Smooth muscle cell (in vitro differentiated cells): ENCODE measurements at regions not wholly inside any gene's neighbourhood (a gene's known extent, or its start where the extent isn't known, plus 50 kb on each side); places are given as distances from the start of the nearest gene placed in this dataset.

Experiments
- DNase-seq: peaks from one replicate; lab custom pipeline; 2025; ENCODE audit not compliant: unreplicated experiment; lab: John Stamatoyannopoulos, UW
- H2AFZ ChIP-seq: fragments of 200-600 bp; sonication (generic); 2 replicates; pipeline ENCODE4 v1.6.0; 2016; ENCODE audit warnings: antibody characterized with exemption, low read depth, mild to moderate bottlenecking
- H3F3A ChIP-seq: fragments of 200-600 bp; sonication (generic); 2 replicates; pipeline ENCODE4 v1.6.0; 2017; ENCODE audit warnings: antibody characterized with exemption, low read depth
- H3K27ac ChIP-seq: fragments of 200-600 bp; sonication (generic); 2 replicates; pipeline ENCODE4 v1.5.1; 2016; ENCODE audit warnings: low read depth, mild to moderate bottlenecking
- H3K27me3 ChIP-seq: fragments of 200-600 bp; sonication (generic); 2 replicates; pipeline ENCODE4 v1.6.1; 2016; ENCODE audit warnings: low read depth, mild to moderate bottlenecking
- H3K36me3 ChIP-seq: fragments of 200-600 bp; sonication (generic); 2 replicates; pipeline ENCODE4 v1.5.1; 2016; ENCODE audit warnings: low read depth
- H3K4me1 ChIP-seq: fragments of 200-600 bp; sonication (generic); 2 replicates; pipeline ENCODE4 v1.5.1; 2016; ENCODE audit warnings: low read depth
- H3K4me2 ChIP-seq: fragments of 200-600 bp; sonication (generic); 2 replicates; pipeline ENCODE4 v1.6.0; 2016; ENCODE audit warnings: mild to moderate bottlenecking
- H3K4me3 ChIP-seq: fragments of 200-600 bp; sonication (generic); 2 replicates; pipeline ENCODE4 v1.5.1; 2016; ENCODE audit warnings: mild to moderate bottlenecking
- H3K79me2 ChIP-seq: fragments of 200-600 bp; sonication (generic); 2 replicates; pipeline ENCODE4 v1.6.0; 2016; ENCODE audit warnings: low read depth, mild to moderate bottlenecking
- H3K9ac ChIP-seq: fragments of 200-600 bp; sonication (generic); 2 replicates; pipeline ENCODE4 v1.6.0; 2016; ENCODE audit warnings: low read depth
- H3K9me3 ChIP-seq: fragments of 200-600 bp; sonication (generic); replicated peaks from 2 replicates; pipeline ENCODE4 v1.5.1; 2016; ENCODE audit warnings: low read depth
- H4K20me1 ChIP-seq: fragments of 200-600 bp; sonication (generic); 2 replicates; pipeline ENCODE4 v1.6.0; 2016; ENCODE audit warnings: low read depth
- WGBS: methylation state at CpG from one replicate; pipeline ENCODE4 v1.1.7; 2016; ENCODE audit warnings: low lambda C conversion rate; 5-methylcytosine and 5-hydroxymethylcytosine counted together
- TF ChIP-seq, protein P1 (sequence below): fragments of 200-600 bp; sonication (generic); IDR thresholded peaks from 2 replicates; pipeline ENCODE4 v1.5.1; 2017; ENCODE audit warnings: borderline replicate concordance, mild to moderate bottlenecking, antibody characterized with exemption; ENCODE audit not compliant: insufficient read depth, poor library complexity, severe bottlenecking

DNA sequence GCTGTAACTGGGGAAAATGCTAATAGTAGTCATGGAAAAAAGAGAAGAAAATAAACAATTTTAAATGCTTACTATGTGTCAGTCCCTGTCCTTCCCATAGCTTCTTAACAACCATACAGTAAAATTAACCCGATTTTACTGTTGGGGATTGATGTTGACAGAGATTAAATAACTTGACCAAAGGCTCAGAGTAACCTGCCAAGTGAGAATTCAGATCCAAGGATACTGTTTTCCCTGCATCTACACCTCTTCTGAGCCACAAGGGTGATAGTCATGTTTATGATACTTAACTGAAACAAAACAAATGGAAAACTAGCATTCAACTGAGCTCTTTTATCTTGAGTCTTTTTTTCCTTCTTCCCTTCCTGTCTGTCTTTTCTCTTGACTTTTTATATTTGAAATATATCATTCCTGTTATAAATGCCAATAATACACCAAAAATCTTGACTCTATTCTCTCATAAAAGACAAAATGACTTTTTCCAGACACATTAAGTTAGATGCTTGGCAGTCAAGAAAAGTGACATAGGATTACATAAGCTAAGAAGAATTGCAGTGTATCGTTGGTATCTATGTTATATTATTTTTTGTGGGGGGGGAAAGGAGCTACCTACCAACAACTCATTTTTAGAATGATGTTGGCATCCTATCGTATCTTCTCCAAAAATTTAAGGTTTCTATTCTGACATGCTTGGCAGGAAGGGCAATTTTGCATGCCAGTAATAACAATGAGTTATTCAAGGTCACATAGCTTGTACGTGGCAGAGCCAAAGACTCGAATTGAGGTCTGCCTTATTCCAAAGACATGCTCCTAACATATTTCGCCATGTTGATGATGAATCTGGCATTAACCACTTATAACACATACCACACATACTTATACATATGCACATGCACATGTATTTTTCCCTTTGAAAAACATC lies 306.6 kb upstream of the KCNH8 start:
- Histone ChIP-seq H3K4me1 (no peaks in the 10 kb centered on the region), H3K27ac (no peak overlapping the region), H3F3A (no peaks in the 10 kb centered on the region), H3K27me3 (no peaks in the 10 kb centered on the region), H3K4me3 (no peak overlapping the region), H3K9me3 (no peaks in the 10 kb centered on the region), H2AFZ (no peak overlapping the region), H3K36me3 (no peaks in the 10 kb centered on the region), H3K9ac (no peak overlapping the region), H4K20me1 (no peaks in the 10 kb centered on the region), H3K4me2 (no peak overlapping the region), H3K79me2 (no peaks in the 10 kb centered on the region)
- WGBS = 89% methylated on average over 6 of the region's 6 CpGs
- DNase-seq = no peak
- TF ChIP-seq, protein P1, sequence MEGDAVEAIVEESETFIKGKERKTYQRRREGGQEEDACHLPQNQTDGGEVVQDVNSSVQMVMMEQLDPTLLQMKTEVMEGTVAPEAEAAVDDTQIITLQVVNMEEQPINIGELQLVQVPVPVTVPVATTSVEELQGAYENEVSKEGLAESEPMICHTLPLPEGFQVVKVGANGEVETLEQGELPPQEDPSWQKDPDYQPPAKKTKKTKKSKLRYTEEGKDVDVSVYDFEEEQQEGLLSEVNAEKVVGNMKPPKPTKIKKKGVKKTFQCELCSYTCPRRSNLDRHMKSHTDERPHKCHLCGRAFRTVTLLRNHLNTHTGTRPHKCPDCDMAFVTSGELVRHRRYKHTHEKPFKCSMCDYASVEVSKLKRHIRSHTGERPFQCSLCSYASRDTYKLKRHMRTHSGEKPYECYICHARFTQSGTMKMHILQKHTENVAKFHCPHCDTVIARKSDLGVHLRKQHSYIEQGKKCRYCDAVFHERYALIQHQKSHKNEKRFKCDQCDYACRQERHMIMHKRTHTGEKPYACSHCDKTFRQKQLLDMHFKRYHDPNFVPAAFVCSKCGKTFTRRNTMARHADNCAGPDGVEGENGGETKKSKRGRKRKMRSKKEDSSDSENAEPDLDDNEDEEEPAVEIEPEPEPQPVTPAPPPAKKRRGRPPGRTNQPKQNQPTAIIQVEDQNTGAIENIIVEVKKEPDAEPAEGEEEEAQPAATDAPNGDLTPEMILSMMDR = no peak

DNA sequence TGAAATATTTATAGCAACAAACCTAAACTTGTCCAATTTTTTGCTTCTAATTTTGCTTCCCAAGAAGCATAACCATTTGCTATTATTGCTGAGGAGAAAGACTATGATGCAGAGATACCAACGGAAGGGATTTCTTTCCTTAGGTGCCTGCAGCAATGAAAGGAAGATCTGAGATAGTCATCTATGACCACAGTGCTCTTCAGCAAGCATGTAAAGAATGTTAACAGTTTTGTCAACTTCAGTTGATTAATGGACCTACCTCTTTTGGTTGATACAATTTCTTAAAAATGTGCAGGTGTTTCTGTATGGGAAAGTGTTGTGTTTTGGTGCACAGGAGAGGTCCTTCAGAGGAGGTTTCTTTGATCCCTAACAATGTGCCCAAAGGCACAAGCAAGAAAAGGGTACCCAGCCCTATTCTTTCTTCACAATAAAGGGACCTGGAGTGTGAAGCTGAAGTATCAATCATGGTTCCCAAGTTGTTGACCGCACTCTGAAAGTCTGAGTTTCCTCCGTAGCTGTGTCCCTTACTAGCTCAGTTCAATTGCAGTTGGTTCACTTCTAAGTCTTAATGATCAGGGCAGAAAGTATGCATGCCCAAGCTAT lies 307.7 kb upstream of the KCNH8 start:
- H3K9ac ChIP-seq = no peak overlapping the region
- DNase-seq = no peak
- H3K79me2 ChIP-seq = no peaks in the 10 kb centered on the region
- no peaks in the 10 kb centered on the region for H3K4me1 ChIP-seq
- no peak overlapping the region for H3K4me3 ChIP-seq
- H3K4me2 ChIP-seq = no peak overlapping the region
- H3K9me3 ChIP-seq = no peaks in the 10 kb centered on the region
- 57% methylated on average over 3 of the region's 3 CpGs for WGBS
- no peaks in the 10 kb centered on the region for H4K20me1 ChIP-seq
- no peaks in the 10 kb centered on the region for H3F3A ChIP-seq
- no peaks in the 10 kb centered on the region for H3K36me3 ChIP-seq
- H3K27ac ChIP-seq = no peak overlapping the region
- no peak overlapping the region for H2AFZ ChIP-seq
- TF ChIP-seq, protein P1 = no peak
- no peaks in the 10 kb centered on the region for H3K27me3 ChIP-seq

- no peak overlapping the region for H3K4me3 ChIP-seq
- WGBS = 82% methylated on average over 1 of the region's 1 CpG
These were observed 309.6 kb upstream of the KCNH8 start for GRCh38 chr3:18838758-18839157.

More at GRCh38 chr3:18838758-18839157, 309.6 kb upstream of the KCNH8 start:
- TF ChIP-seq, protein P1 = no peak
- H2AFZ ChIP-seq = no peak overlapping the region
- H3K4me1 ChIP-seq = no peaks in the 10 kb centered on the region
- H3K27me3 ChIP-seq = no peaks in the 10 kb centered on the region
- H3K9me3 ChIP-seq = no peaks in the 10 kb centered on the region
- H3K79me2 ChIP-seq = no peaks in the 10 kb centered on the region
- H3F3A ChIP-seq = no peaks in the 10 kb centered on the region
- no peak overlapping the region for H3K9ac ChIP-seq
- H3K27ac ChIP-seq = no peak overlapping the region
- no peak for DNase-seq
- no peaks in the 10 kb centered on the region for H4K20me1 ChIP-seq
- no peak overlapping the region for H3K4me2 ChIP-seq
- no peaks in the 10 kb centered on the region for H3K36me3 ChIP-seq
